HepG2 (cell line): ENCODE measurements at regions not wholly inside any gene's neighbourhood (a gene's known extent, or its start where the extent isn't known, plus 50 kb on each side); places are given as distances from the start of the nearest gene placed in this dataset.
A peak's percentile ranks its signal among the peaks of the same experiment; 100 is the strongest.

Experiments used
- ATAC-seq: fragments of 200-7000 bp; cut with Tn5 transposase; 3 replicates; pipeline ENCODE4 v1.9.1; 2020; ENCODE audit warnings: mild to moderate bottlenecking, moderate library complexity
- BruUV-seq: library from RNA; stranded (reverse); fragments of 400-500 nt; replicated peaks from 2 replicates; lab custom pipeline; 2021; lab: Mats Ljungman, UMichigan
- CTCF ChIA-PET: fragments of 300-600 bp; formaldehyde crosslinking; extraction: SDS; loops from one replicate; lab custom pipeline; 2021; ENCODE audit warnings: low total read pairs, inconsistent platforms, low intra/inter-chr PET ratio; lab: Yijun Ruan, JAX
- POLR2A ChIA-PET: fragments of 350-600 bp; sonication (Branson Sonifier 250); formaldehyde crosslinking; loops from one replicate; lab custom pipeline; 2020; ENCODE audit warnings: antibody characterized with exemption, inconsistent platforms; lab: Yijun Ruan, JAX
- DNase-seq: peaks from one replicate; pipeline ENCODE4 v3.0.0-alpha.2; 2015; ENCODE audit warnings: low spot score
- FAIRE-seq: peaks from 3 replicates; lab custom pipeline; 2011; peaks lifted over from hg19 to GRCh38; lab: Jason Lieb, UNC
- H2AFZ ChIP-seq: one replicate; pipeline ENCODE4 v1.6.1; 2011; ENCODE audit warnings: low read length, inconsistent platforms
- H3K27ac ChIP-seq: fragments of 300-600 bp; 3 replicates; pipeline ENCODE4 v1.8.0; 2011; ENCODE audit warnings: mixed run types, mild to moderate bottlenecking, mixed read lengths, low read length, inconsistent platforms; ENCODE audit not compliant: insufficient read depth; ENCODE audit errors: extremely low read length
- H3K27me3 ChIP-seq, 2 experiments: fragments of 200-600 bp in 1 of 2; 2 replicates in 1 of 2; 3 replicates in 1 of 2; pipeline versions ENCODE4 v1.6.0 to v1.8.0; 2011; ENCODE audit warnings: low read length in 2 of 2, mild to moderate bottlenecking in 2 of 2, moderate library complexity in 2 of 2, inconsistent platforms in 1 of 2; ENCODE audit not compliant: insufficient read depth in 2 of 2, control insufficient read depth in 1 of 2
- H3K36me3 ChIP-seq, 2 experiments: fragments of 200-600 bp in 1 of 2; replicated peaks in 1 of 2; 2 replicates in 1 of 2; 3 replicates in 1 of 2; pipeline versions ENCODE4 v1.5.1 to v1.8.0; 2011; ENCODE audit warnings: low read length in 2 of 2, inconsistent platforms in 1 of 2; ENCODE audit not compliant: insufficient read depth in 2 of 2, control insufficient read depth in 1 of 2
- H3K4me1 ChIP-seq: 2 replicates; pipeline ENCODE4 v1.5.1; 2012; ENCODE audit warnings: low read length, inconsistent platforms; ENCODE audit not compliant: insufficient read depth
- H3K4me2 ChIP-seq: 2 replicates; pipeline ENCODE4 v1.6.0; 2011; ENCODE audit warnings: low read depth, low read length, inconsistent platforms
- H3K4me3 ChIP-seq, 3 experiments: fragments of 200-600 bp in 1 of 3; sonication (generic), shearing (Covaris generic) in 1 of 3; replicated peaks in 1 of 3; 2 replicates each; pipeline ENCODE4 v1.5.1; 2011 to 2016; ENCODE audit warnings: low read length in 3 of 3, inconsistent platforms in 2 of 3, low read depth in 2 of 3, mild to moderate bottlenecking in 2 of 3, control low read depth in 1 of 3, mixed read lengths in 1 of 3; ENCODE audit not compliant: insufficient read depth in 1 of 3
- H3K79me2 ChIP-seq: one replicate; pipeline ENCODE4 v1.6.1; 2011; ENCODE audit warnings: low read length, inconsistent platforms; ENCODE audit not compliant: insufficient read depth
- H3K9ac ChIP-seq: 2 replicates; pipeline ENCODE4 v1.6.0; 2011; ENCODE audit warnings: mild to moderate bottlenecking, low read depth, low read length, inconsistent platforms; ENCODE audit not compliant: insufficient read depth
- H3K9me3 ChIP-seq: 2 replicates; pipeline ENCODE4 v1.5.1; 2012; ENCODE audit warnings: mild to moderate bottlenecking, low read length
- H4K20me1 ChIP-seq: 2 replicates; pipeline ENCODE4 v1.6.0; 2011; ENCODE audit warnings: inconsistent platforms, mild to moderate bottlenecking, low read length, moderate library complexity; ENCODE audit not compliant: insufficient read depth
- ERF ChIP-seq: IDR thresholded peaks from 2 replicates; pipeline ENCODE4 v1.6.1; 2018; ENCODE audit warnings: missing biosample characterization, missing genetic modification reagents
- MAFF ChIP-seq: IDR thresholded peaks from 2 replicates; pipeline ENCODE4 v1.6.1; 2011; ENCODE audit warnings: low read depth, low read length, improper control_type of control experiment
- MAFK ChIP-seq, 2 experiments: IDR thresholded peaks in 1 of 2; conservative IDR thresholded peaks in 1 of 2; 2 replicates each; pipeline ENCODE4 v1.6.1; 2011; ENCODE audit warnings: improper control_type of control experiment in 2 of 2, low read length in 2 of 2
- RFX5 ChIP-seq: IDR thresholded peaks from 2 replicates; pipeline ENCODE4 v1.6.1; 2011; ENCODE audit warnings: low read depth, low read length, improper control_type of control experiment
- SOX13 ChIP-seq, 3 experiments: fragments of 450-650 bp in 1 of 3; sonication (generic) in 1 of 3; formaldehyde crosslinking in 1 of 3; IDR thresholded peaks in 2 of 3; conservative IDR thresholded peaks in 1 of 3; 2 replicates each; pipeline versions ENCODE4 v1.5.0 to v1.6.1; 2016 to 2020; ENCODE audit warnings: antibody characterized with exemption in 1 of 3, mild to moderate bottlenecking in 1 of 3, missing compliant biosample characterization in 1 of 3, missing genetic modification reagents in 1 of 3, moderate library complexity in 1 of 3
- SP2 ChIP-seq: sonication (generic); formaldehyde crosslinking; IDR thresholded peaks from 2 replicates; pipeline ENCODE4 v1.5.1; 2020; ENCODE audit warnings: mild to moderate bottlenecking, missing genetic modification reagents
- ZFX ChIP-seq: sonication (generic); formaldehyde crosslinking; IDR thresholded peaks from 2 replicates; pipeline ENCODE4 v1.4.0; 2020; ENCODE audit warnings: mild to moderate bottlenecking, low read depth, missing genetic modification reagents, moderate library complexity
- ZNF207 ChIP-seq: fragments of 450-650 bp; IDR thresholded peaks from 2 replicates; pipeline ENCODE4 v1.6.1; 2016; ENCODE audit warnings: antibody characterized with exemption, borderline replicate concordance
- ZNF232 ChIP-seq: sonication (generic); formaldehyde crosslinking; IDR thresholded peaks from 2 replicates; pipeline ENCODE4 v1.4.0; 2020; ENCODE audit warnings: missing genetic modification reagents, borderline replicate concordance
- ZNF317 ChIP-seq: sonication (generic); formaldehyde crosslinking; IDR thresholded peaks from 2 replicates; pipeline ENCODE4 v1.5.0; 2020; ENCODE audit warnings: mild to moderate bottlenecking, missing genetic modification reagents
- WGBS: methylation state at CpG from one replicate; pipeline ENCODE4 v1.1.6; 2017; ENCODE audit warnings: low lambda C conversion rate; 5-methylcytosine and 5-hydroxymethylcytosine counted together
- in situ Hi-C: cut with HindIII; loops from 2 replicates; pipeline ENCODE4 v1.10.0; 2017; ENCODE audit warnings: low pct_unique_long_range_greater_than_20kb; ENCODE audit not compliant: extremely low pct_ligation_motif_present
- intact Hi-C: fragments of 100-400 bp; cut with micrococcal nuclease; formaldehyde crosslinking; loops from one replicate; pipeline ENCODE4 v1.10.0; 2022; ENCODE audit not compliant: unreplicated experiment
- TF ChIP-seq, protein P1 (sequence below): sonication (generic); formaldehyde crosslinking; IDR thresholded peaks from 2 replicates; pipeline ENCODE4 v1.4.0; 2020; ENCODE audit warnings: missing genetic modification reagents

DNA sequence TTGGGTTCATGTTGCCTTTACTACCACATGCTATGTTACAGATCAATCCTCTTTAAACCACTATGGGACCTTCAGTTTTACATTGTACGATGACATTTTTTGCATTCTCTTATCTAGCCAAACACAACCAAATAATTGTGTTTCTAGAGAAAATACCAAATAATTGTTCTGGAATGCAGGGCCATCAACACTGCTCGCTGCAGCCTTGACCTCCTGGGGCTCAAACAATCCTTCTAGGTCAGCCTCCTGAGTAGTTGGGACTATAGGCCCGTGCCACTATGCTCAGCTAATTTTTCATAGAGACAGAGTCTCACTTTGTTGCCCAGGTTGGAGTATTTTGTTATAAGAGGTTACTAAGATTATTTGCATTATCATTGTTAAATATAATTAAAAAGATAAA lies 237.5 kb upstream of the PMFBP1 start (continued):
- TF ChIP-seq RFX5: no peak
- TF ChIP-seq, protein P1, sequence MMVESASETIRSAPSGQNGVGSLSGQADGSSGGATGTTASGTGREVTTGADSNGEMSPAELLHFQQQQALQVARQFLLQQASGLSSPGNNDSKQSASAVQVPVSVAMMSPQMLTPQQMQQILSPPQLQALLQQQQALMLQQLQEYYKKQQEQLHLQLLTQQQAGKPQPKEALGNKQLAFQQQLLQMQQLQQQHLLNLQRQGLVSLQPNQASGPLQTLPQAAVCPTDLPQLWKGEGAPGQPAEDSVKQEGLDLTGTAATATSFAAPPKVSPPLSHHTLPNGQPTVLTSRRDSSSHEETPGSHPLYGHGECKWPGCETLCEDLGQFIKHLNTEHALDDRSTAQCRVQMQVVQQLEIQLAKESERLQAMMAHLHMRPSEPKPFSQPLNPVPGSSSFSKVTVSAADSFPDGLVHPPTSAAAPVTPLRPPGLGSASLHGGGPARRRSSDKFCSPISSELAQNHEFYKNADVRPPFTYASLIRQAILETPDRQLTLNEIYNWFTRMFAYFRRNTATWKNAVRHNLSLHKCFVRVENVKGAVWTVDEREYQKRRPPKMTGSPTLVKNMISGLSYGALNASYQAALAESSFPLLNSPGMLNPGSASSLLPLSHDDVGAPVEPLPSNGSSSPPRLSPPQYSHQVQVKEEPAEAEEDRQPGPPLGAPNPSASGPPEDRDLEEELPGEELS: 0 out of 2 replicates have a peak, but pooled peaks have one; percentile 13
- TF ChIP-seq ZNF207: no peak
- no peak for TF ChIP-seq ZFX (CRISPR knock-in tag)
- TF ChIP-seq SOX13 (IDR thresholded peaks at IDR 0.05): 0 out of 2 replicates have a peak, but pooled peaks have one; percentile 16
- TF ChIP-seq SOX13 (CRISPR knock-in tag; conservative IDR thresholded peaks at IDR 0.05 in 1 of 2, IDR thresholded peaks at IDR 0.05 in 1 of 2): peak in 1 of 2 experiments; percentile 95; a peak in 2 of 4 replicates
- TF ChIP-seq, all 625 proteins: peak for 14

DNA sequence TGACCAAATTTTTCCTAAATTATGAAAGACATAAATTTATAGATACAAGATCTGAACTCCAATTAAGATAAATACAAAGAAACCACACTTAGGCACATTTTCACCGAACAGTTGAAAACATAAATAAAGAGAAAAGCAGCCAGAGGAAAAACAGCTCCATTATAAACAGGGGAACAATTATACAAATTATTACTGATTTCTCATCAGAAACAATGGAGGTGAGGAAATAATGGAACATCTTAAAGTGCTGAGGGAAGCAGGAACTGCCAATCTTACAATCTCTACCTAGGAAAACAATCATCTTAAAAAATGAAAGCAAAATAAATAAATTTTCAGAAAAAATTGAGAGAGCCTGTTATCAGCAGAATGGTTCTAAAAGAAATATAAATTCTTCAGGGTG lies 234.4 kb upstream of the PMFBP1 start:
- intact Hi-C loops: no loop called here
- TF ChIP-seq MAFF: 0 out of 2 replicates have a peak, but pooled peaks have one; percentile 32
- peak in 1 of 2 experiments; percentile 42; a peak in 2 of 4 replicates for TF ChIP-seq MAFK (conservative IDR thresholded peaks at IDR 0.05 in 1 of 2, IDR thresholded peaks at IDR 0.05 in 1 of 2; ENCODE audit: low read length in 2 of 2)
- peak; percentile 96 for TF ChIP-seq ZNF317 (CRISPR knock-in tag)
- no peak for TF ChIP-seq SP2 (CRISPR knock-in tag)
- TF ChIP-seq ZNF232: no peak
- no peak for TF ChIP-seq ERF
- no peaks in the 10 kb centered on the region for H3K27me3 ChIP-seq
- peaks cover 11% of the 10 kb centered on the region for H3K4me1 ChIP-seq
- CTCF ChIA-PET: no interaction called here
- no peak for FAIRE-seq
- H4K20me1 ChIP-seq: no peaks in the 10 kb centered on the region
- WGBS: 100% methylated on average over 1 of the region's 1 CpG
- POLR2A ChIA-PET: no interaction called here
- no peak overlapping the region for H3K4me2 ChIP-seq
- in situ Hi-C loops: loop anchor here (10.0 kb wide), 1 partner anchor 58 kb away; no protein-coding TSS in a partner anchor
- DNase-seq: no peak
- H3K4me3 ChIP-seq: no peak overlapping the region
- H3K27ac ChIP-seq: no peak overlapping the region
- H3K9me3 ChIP-seq: no peaks in the 10 kb centered on the region
- no TSS peak for BruUV-seq
- H3K79me2 ChIP-seq: no peaks in the 10 kb centered on the region
- no peak overlapping the region for H2AFZ ChIP-seq
- no peak for ATAC-seq
- no peaks in the 10 kb centered on the region for H3K36me3 ChIP-seq
- H3K9ac ChIP-seq: no peak overlapping the region
